Calu3 (cell line): ENCODE measurements at regions not wholly inside any gene's neighbourhood (a gene's known extent, or its start where the extent isn't known, plus 50 kb on each side); places are given as distances from the start of the nearest gene placed in this dataset.

ENCODE experiments used
- BruUV-seq: library from RNA; stranded (reverse); fragments of 400-500 nt; replicated peaks from 2 replicates; lab custom pipeline; 2021; lab: Mats Ljungman, UMichigan
- CTCF ChIA-PET: fragments of 300-600 bp; sonication (Branson Sonifier 250); formaldehyde crosslinking; loops from one replicate; lab custom pipeline; 2022; ENCODE audit warnings: antibody characterized with exemption; lab: Charles Lee
- DNase-seq: peaks from one replicate; pipeline ENCODE4 v3.0.0; 2022
- H3K27ac Mint-ChIP-seq: one replicate; pipeline ENCODE4 v1.8.0; 2022; ENCODE audit warnings: mixed read lengths; ENCODE audit not compliant: unreplicated experiment
- H3K27me3 Mint-ChIP-seq: one replicate; pipeline ENCODE4 v1.8.0; 2022; ENCODE audit warnings: mixed read lengths; ENCODE audit not compliant: unreplicated experiment
- H3K36me3 Mint-ChIP-seq: one replicate; pipeline ENCODE4 v1.8.0; 2022; ENCODE audit warnings: mild to moderate bottlenecking, moderate library complexity, mixed read lengths; ENCODE audit not compliant: insufficient read depth, unreplicated experiment
- H3K4me1 Mint-ChIP-seq: one replicate; pipeline ENCODE4 v1.8.0; 2022; ENCODE audit warnings: mild to moderate bottlenecking, low read depth, mixed read lengths; ENCODE audit not compliant: unreplicated experiment
- H3K4me3 Mint-ChIP-seq: one replicate; pipeline ENCODE4 v1.8.0; 2022; ENCODE audit warnings: mild to moderate bottlenecking, low read depth, moderate library complexity, mixed read lengths; ENCODE audit not compliant: unreplicated experiment
- H3K9me3 Mint-ChIP-seq: one replicate; pipeline ENCODE4 v1.8.0; 2022; ENCODE audit warnings: low read depth, mixed read lengths; ENCODE audit not compliant: unreplicated experiment
- intact Hi-C: fragments of 100-400 bp; cut with micrococcal nuclease; formaldehyde crosslinking; loops from one replicate; pipeline ENCODE4 v1.10.0; 2022; ENCODE audit not compliant: unreplicated experiment
- TF ChIP-seq, protein P1 (sequence below): fragments of 200-600 bp; IDR thresholded peaks from one replicate; pipeline ENCODE4 v1.8.0; 2022; ENCODE audit warnings: antibody characterized with exemption; ENCODE audit not compliant: unreplicated experiment

DNA sequence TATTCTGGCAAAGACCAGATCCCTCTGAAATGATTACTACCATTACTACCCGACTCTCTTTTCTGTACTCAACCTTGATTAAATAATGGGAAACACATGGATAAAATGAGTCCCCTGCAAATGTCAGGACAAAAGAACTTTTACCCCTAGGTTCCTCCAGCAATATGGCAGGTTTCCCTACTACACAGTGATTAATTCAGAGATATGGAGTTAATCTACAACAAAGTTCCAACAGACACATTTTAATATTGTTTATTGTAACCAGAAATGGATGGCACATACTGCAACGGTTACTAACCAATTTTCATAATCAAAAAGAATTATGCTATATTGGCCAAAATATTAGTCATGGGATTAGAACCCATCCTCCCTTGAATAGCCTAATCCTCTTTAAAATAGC is 294.8 kb downstream of the ATPSCKMT start:
- CTCF ChIA-PET = no interaction called here
- TF ChIP-seq, protein P1, sequence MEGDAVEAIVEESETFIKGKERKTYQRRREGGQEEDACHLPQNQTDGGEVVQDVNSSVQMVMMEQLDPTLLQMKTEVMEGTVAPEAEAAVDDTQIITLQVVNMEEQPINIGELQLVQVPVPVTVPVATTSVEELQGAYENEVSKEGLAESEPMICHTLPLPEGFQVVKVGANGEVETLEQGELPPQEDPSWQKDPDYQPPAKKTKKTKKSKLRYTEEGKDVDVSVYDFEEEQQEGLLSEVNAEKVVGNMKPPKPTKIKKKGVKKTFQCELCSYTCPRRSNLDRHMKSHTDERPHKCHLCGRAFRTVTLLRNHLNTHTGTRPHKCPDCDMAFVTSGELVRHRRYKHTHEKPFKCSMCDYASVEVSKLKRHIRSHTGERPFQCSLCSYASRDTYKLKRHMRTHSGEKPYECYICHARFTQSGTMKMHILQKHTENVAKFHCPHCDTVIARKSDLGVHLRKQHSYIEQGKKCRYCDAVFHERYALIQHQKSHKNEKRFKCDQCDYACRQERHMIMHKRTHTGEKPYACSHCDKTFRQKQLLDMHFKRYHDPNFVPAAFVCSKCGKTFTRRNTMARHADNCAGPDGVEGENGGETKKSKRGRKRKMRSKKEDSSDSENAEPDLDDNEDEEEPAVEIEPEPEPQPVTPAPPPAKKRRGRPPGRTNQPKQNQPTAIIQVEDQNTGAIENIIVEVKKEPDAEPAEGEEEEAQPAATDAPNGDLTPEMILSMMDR = no peak
- intact Hi-C loops = no loop called here
- H3K4me3 Mint-ChIP-seq = no peak overlapping the region
- H3K4me1 Mint-ChIP-seq = peaks cover 8% of the 10 kb centered on the region
- DNase-seq = no peak
- no peaks in the 10 kb centered on the region for H3K36me3 Mint-ChIP-seq
- peaks cover 15% of the 10 kb centered on the region for H3K27me3 Mint-ChIP-seq
- H3K9me3 Mint-ChIP-seq = peaks cover 2% of the 10 kb centered on the region
- BruUV-seq = no TSS peak
- H3K27ac Mint-ChIP-seq = no peak overlapping the region

DNA sequence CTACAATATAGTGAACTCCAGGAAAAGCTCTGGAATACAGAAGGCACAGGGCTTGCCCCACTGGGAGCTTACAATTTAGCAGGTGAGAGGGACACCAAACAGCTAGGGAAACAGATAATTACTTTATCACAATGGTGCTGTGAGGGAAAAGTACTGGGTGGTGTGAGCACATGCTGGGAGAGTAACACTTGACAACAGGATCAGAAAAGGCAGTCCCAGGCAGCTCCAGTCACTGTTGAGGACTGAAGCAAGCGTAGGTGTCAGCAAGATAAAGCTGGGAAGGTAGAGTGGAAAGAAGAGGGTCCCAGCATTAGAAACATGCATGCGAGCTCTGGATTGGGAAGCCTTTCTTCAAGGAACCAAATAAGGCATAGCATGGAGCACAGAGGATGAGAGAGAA is 296.0 kb downstream of the ATPSCKMT start:
- CTCF ChIA-PET = interaction anchor here (0.5 to 0.7 kb wide), 2 partner anchors 11 to 1795 kb away, joined by 3 read pairs; no protein-coding TSS in a partner anchor
- H3K4me1 Mint-ChIP-seq = peaks cover 8% of the 10 kb centered on the region
- no peak for DNase-seq
- TF ChIP-seq, protein P1 = no peak
- BruUV-seq = no TSS peak
- peaks cover 15% of the 10 kb centered on the region for H3K27me3 Mint-ChIP-seq
- H3K27ac Mint-ChIP-seq = no peak overlapping the region
- H3K36me3 Mint-ChIP-seq = no peaks in the 10 kb centered on the region
- intact Hi-C loops = no loop called here
- H3K4me3 Mint-ChIP-seq = no peak overlapping the region
- H3K9me3 Mint-ChIP-seq = peaks cover 2% of the 10 kb centered on the region

DNA sequence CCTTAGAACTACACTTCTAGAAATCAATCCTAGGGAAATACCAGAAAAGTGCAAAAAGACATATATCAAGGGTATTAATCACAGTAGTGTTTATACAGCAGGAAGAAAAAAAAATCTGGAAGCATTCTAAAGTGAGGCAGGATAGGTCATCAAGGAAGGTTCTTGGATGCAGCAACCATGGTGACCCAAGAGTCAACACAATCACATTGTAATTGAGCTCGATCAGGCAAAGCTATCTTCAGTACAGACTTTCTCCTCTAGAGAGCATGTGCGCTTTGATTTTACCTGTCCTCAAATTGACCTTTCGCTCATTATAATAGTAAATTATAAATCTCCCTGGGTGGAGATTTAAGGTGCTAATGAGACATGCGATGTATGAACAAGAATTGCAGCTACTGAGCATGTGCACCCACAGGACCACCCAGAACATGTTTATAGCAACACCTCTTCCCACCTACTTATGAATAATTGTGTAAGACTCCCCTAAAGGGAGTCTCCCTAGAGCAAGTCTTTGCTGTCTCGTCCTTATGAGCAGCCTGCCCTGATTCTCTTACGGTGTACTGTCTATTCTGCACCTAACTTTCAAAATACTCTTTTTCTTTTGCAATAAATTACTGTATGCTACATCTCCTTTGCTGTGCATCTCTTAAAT is 297.7 kb downstream of the ATPSCKMT start:
- H3K4me1 Mint-ChIP-seq = peaks cover 6% of the 10 kb centered on the region
- TF ChIP-seq, protein P1 = no peak
- intact Hi-C loops = no loop called here
- H3K4me3 Mint-ChIP-seq = no peak overlapping the region
- H3K27me3 Mint-ChIP-seq = peaks cover 15% of the 10 kb centered on the region
- no peak for DNase-seq
- H3K27ac Mint-ChIP-seq = no peak overlapping the region
- BruUV-seq = no TSS peak
- CTCF ChIA-PET = no interaction called here
- peaks cover 2% of the 10 kb centered on the region for H3K9me3 Mint-ChIP-seq
- no peaks in the 10 kb centered on the region for H3K36me3 Mint-ChIP-seq

DNA sequence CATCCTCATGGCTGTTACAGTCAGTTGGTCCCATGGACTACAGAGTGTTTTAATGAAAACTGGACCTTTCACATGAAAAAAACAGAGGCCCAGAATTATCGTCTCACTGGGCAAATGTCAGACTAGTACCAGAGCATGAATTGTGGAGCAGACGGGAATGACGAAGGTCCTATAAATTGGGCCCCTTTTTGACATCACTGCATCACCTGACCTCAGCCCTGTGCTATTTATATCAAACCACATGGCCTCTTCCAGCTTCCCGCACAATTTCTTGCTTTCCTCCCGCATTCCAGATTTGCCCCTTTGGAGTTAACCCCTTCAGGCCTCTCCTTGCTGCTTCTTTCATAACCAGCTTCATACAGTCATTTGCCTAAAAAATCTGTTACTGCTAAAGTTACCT is 301.7 kb downstream of the ATPSCKMT start:
- intact Hi-C loops = no loop called here
- TF ChIP-seq, protein P1 = no peak
- DNase-seq = no peak
- Mint-ChIP-seq H3K9me3 (peaks cover 2% of the 10 kb centered on the region), H3K36me3 (no peaks in the 10 kb centered on the region), H3K27ac (no peak overlapping the region), H3K4me1 (no peaks in the 10 kb centered on the region), H3K4me3 (no peak overlapping the region), H3K27me3 (no peaks in the 10 kb centered on the region)
- BruUV-seq = no TSS peak
- CTCF ChIA-PET = no interaction called here
